ENCODE measurements at regions not wholly inside any gene's neighbourhood (a gene's known extent, or its start where the extent isn't known, plus 50 kb on each side); places are given as distances from the start of the nearest gene placed in this dataset.

- H3K4me3 ChIP-seq: no peak overlapping the region
- DNase-seq (ENCODE audit: low spot score in 2 of 2): no peak
- WGBS: 74% methylated on average over 5 of the region's 5 CpGs
- H3K4me1 ChIP-seq: no peaks in the 10 kb centered on the region
- no peak overlapping the region for H3K27ac ChIP-seq
- no peaks in the 10 kb centered on the region for H3K36me3 ChIP-seq
- TF ChIP-seq POLR2A (IDR thresholded peaks at IDR 0.05) (no peak), CTCF (IDR thresholded peaks at IDR 0.05) (no peak), POLR2AphosphoS5 (IDR thresholded peaks at IDR 0.05) (no peak), EP300 (IDR thresholded peaks at IDR 0.05) (no peak)
- peaks cover 6% of the 10 kb centered on the region for H3K9me3 ChIP-seq
- no peaks in the 10 kb centered on the region for H3K27me3 ChIP-seq
These were observed 469.6 kb downstream of the EDEM1 start for GRCh38 chr3:5657106-5657505.

GRCh38 chr3:5663601-5664000 lies 476.1 kb downstream of the EDEM1 start:
- Histone ChIP-seq H3K36me3 (no peaks in the 10 kb centered on the region), H3K4me1 (no peaks in the 10 kb centered on the region), H3K27ac (no peak overlapping the region), H3K27me3 (no peaks in the 10 kb centered on the region), H3K9me3 (no peaks in the 10 kb centered on the region), H3K4me3 (no peak overlapping the region)
- DNase-seq (ENCODE audit: low spot score in 2 of 2): no peak
- WGBS: 81% methylated on average over 1 of the region's 1 CpG
- no peak for TF ChIP-seq CTCF (IDR thresholded peaks at IDR 0.05)
- TF ChIP-seq EP300 (IDR thresholded peaks at IDR 0.05): no peak
- TF ChIP-seq POLR2AphosphoS5 (IDR thresholded peaks at IDR 0.05): no peak
- no peak for TF ChIP-seq POLR2A (IDR thresholded peaks at IDR 0.05)

GRCh38 chr3:5666455-5666854 lies 478.9 kb downstream of the EDEM1 start:
- Histone ChIP-seq H3K9me3 (no peaks in the 10 kb centered on the region), H3K36me3 (no peaks in the 10 kb centered on the region), H3K27ac (no peak overlapping the region), H3K27me3 (no peaks in the 10 kb centered on the region), H3K4me3 (no peak overlapping the region), H3K4me1 (no peaks in the 10 kb centered on the region)
- WGBS: 85% methylated on average over 4 of the region's 4 CpGs
- DNase-seq (ENCODE audit: low spot score in 2 of 2): no peak
- no peak for TF ChIP-seq POLR2AphosphoS5 (IDR thresholded peaks at IDR 0.05)
- no peak for TF ChIP-seq CTCF (IDR thresholded peaks at IDR 0.05)
- no peak for TF ChIP-seq EP300 (IDR thresholded peaks at IDR 0.05)
- TF ChIP-seq POLR2A (IDR thresholded peaks at IDR 0.05): no peak

- H3K4me3 ChIP-seq: no peak overlapping the region
- H3K36me3 ChIP-seq: no peaks in the 10 kb centered on the region
- H3K9me3 ChIP-seq: no peaks in the 10 kb centered on the region
- no peak overlapping the region for H3K27ac ChIP-seq
- no peaks in the 10 kb centered on the region for H3K4me1 ChIP-seq
- no peak for DNase-seq (ENCODE audit: low spot score in 2 of 2)
- no peaks in the 10 kb centered on the region for H3K27me3 ChIP-seq
- WGBS: 74% methylated on average over 3 of the region's 3 CpGs
- TF ChIP-seq POLR2AphosphoS5 (IDR thresholded peaks at IDR 0.05): no peak
- no peak for TF ChIP-seq POLR2A (IDR thresholded peaks at IDR 0.05)
- no peak for TF ChIP-seq EP300 (IDR thresholded peaks at IDR 0.05)
- TF ChIP-seq CTCF (IDR thresholded peaks at IDR 0.05): no peak
These were observed 486.0 kb downstream of the EDEM1 start for GRCh38 chr3:5673521-5673920.

- Histone ChIP-seq H3K9me3 (no peaks in the 10 kb centered on the region), H3K4me1 (no peaks in the 10 kb centered on the region), H3K4me3 (no peak overlapping the region), H3K27ac (no peak overlapping the region), H3K36me3 (no peaks in the 10 kb centered on the region), H3K27me3 (no peaks in the 10 kb centered on the region)
- no peak for DNase-seq (ENCODE audit: low spot score in 2 of 2)
- TF ChIP-seq EP300 (IDR thresholded peaks at IDR 0.05): no peak
- no peak for TF ChIP-seq POLR2A (IDR thresholded peaks at IDR 0.05)
- TF ChIP-seq POLR2AphosphoS5 (IDR thresholded peaks at IDR 0.05): no peak
- TF ChIP-seq CTCF (IDR thresholded peaks at IDR 0.05): no peak
- WGBS: 75% methylated on average over 3 of the region's 3 CpGs
These were observed 487.8 kb downstream of the EDEM1 start for GRCh38 chr3:5675319-5675718.
